NT2/D1 (cell line): ENCODE measurements at regions not wholly inside any gene's neighbourhood (a gene's known extent, or its start where the extent isn't known, plus 50 kb on each side); places are given as distances from the start of the nearest gene placed in this dataset.

ENCODE experiments used
- DNase-seq: peaks from one replicate; pipeline ENCODE4 v3.0.0-alpha.2; 2011; ENCODE audit warnings: low read depth, low spot score
- H3K27me3 ChIP-seq: 2 replicates; pipeline ENCODE4 v1.6.0; 2011; ENCODE audit warnings: mild to moderate bottlenecking; ENCODE audit not compliant: insufficient read length, insufficient read depth
- H3K36me3 ChIP-seq: 2 replicates; pipeline ENCODE4 v1.6.1; 2011; ENCODE audit warnings: mild to moderate bottlenecking, low read length, mixed read lengths; ENCODE audit not compliant: insufficient read depth, insufficient read length
- H3K4me1 ChIP-seq: 2 replicates; pipeline ENCODE4 v1.5.1; 2011; ENCODE audit not compliant: insufficient read depth, insufficient read length
- H3K4me3 ChIP-seq: 2 replicates; pipeline ENCODE4 v1.5.1; 2011; ENCODE audit warnings: low read depth; ENCODE audit not compliant: insufficient read length
- H3K9ac ChIP-seq: 2 replicates; pipeline ENCODE4 v1.6.0; 2011; ENCODE audit warnings: low read depth; ENCODE audit not compliant: insufficient read length
- H3K9me3 ChIP-seq: 2 replicates; pipeline ENCODE4 v1.5.1; 2011; ENCODE audit warnings: mild to moderate bottlenecking, low read length; ENCODE audit not compliant: insufficient read depth
- SUZ12 ChIP-seq: IDR thresholded peaks from 2 replicates; pipeline ENCODE4 v1.6.1; 2011; ENCODE audit not compliant: insufficient read length, insufficient read depth; ENCODE audit errors: extremely low read depth
- YY1 ChIP-seq: IDR thresholded peaks from 2 replicates; pipeline ENCODE4 v1.6.1; 2011; ENCODE audit not compliant: insufficient read length, insufficient read depth
- ZNF274 ChIP-seq: IDR thresholded peaks from 2 replicates; pipeline ENCODE4 v1.6.1; 2011; ENCODE audit warnings: mild to moderate bottlenecking, low read depth, low read length

DNA sequence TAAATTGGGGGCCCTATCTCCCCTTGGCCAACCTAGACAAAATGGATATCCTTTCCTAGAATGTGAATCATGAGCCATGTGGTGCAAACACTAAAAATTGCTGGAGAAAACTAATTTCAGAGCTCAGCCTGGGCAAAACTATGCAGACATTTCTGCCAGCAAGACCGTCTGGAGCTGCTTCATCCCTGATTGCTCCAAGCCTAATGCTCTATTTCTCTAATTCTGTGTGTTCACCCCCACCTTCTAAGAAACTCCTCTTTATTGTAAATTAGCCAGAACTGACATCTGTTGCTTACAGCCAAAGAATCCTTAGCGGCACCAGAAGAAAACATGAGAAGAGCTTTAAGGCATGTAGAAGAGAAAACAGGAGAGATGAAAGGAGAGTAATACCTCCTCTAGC is 337.7 kb upstream of the CHAC2 start:
- Histone ChIP-seq H3K9ac (no peak overlapping the region), H3K36me3 (no peaks in the 10 kb centered on the region)
- DNase-seq = no peak

DNA sequence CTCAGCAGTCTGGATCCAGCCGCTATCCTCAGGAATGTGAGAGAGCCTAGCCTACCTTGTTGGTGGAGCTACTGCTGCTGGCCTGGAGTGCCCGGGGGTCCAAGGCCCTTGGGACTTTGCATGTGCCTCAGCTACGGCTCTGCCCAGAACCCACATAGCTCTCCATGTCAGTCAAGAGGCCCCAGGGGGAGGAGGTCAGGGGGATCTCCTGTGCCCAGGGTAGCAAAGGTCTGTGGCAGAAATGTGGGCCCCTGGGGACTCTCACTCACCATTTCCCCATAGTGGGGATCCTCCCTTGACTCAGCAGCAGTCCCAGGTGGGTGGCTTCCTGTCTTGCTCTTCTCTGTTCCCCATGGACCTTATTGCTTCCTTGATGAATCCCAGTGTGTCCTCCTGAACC is 342.7 kb upstream of the CHAC2 start:
- TF ChIP-seq ZNF274 = no peak
- TF ChIP-seq YY1 = no peak
- no peak for TF ChIP-seq SUZ12
- H3K27me3 ChIP-seq = no peaks in the 10 kb centered on the region
- no peaks in the 10 kb centered on the region; the same call in 1 of the 2 replicates for H3K9me3 ChIP-seq
- no peak overlapping the region for H3K9ac ChIP-seq
- no peak for DNase-seq
- no peaks in the 10 kb centered on the region for H3K36me3 ChIP-seq
- no peaks in the 10 kb centered on the region for H3K4me1 ChIP-seq
- no peak overlapping the region for H3K4me3 ChIP-seq

More for the DNA sequence above, 337.7 kb upstream of the CHAC2 start:
- Histone ChIP-seq H3K4me3 (no peak overlapping the region), H3K27me3 (no peaks in the 10 kb centered on the region), H3K9me3 (no peaks in the 10 kb centered on the region), H3K4me1 (no peaks in the 10 kb centered on the region)
- TF ChIP-seq SUZ12 = no peak
- TF ChIP-seq YY1 = no peak
- no peak for TF ChIP-seq ZNF274

DNA sequence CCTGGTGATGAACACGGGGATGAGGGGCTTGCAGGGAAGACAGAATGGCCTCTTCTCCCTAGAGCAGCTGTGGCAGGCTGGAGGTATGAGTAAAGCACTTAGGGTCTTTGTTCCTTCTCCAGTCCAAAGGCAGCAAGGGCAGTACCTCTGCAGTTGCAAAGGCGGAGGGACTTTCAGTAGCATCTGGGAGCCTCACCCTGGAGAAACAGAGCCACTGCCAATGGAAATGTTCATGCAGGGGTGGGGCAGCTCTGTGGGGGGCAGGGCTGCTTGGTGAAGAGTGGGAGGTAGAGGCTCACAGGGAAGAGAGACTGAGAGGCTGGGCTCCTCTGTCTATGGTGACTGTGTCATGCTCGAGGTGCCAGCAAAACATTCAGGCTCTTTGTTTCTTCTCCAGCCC is 344.1 kb upstream of the CHAC2 start:
- H3K9ac ChIP-seq = no peak overlapping the region
- no peaks in the 10 kb centered on the region for H3K27me3 ChIP-seq
- no peaks in the 10 kb centered on the region for H3K36me3 ChIP-seq
- DNase-seq = no peak
- H3K9me3 ChIP-seq = no peaks in the 10 kb centered on the region; the same call in 1 of the 2 replicates
- TF ChIP-seq ZNF274 (no peak), YY1 (no peak), SUZ12 (no peak)
- H3K4me1 ChIP-seq = no peaks in the 10 kb centered on the region
- H3K4me3 ChIP-seq = no peak overlapping the region

DNA sequence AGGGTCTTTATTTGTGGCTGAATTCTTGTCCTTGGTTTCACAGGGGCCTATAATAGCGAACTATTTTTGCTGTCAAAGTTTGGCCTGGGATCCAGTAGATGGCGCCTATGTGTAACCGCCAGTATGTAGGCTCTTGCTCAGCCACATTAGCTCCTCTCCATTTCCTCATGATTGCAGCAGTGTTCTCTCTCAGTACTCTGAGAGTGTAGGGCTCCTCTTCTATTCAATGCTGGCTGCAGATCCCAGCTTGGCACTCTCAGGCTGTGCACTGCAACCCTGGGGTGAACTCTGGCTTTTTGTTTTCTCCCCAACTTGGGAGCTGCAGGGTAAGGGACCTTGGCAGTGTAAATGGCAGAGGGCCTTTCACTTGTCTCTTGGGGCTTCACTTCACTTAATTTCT is 344.6 kb upstream of the CHAC2 start:
- no peaks in the 10 kb centered on the region for H3K4me1 ChIP-seq
- H3K27me3 ChIP-seq = no peaks in the 10 kb centered on the region
- no peak overlapping the region for H3K4me3 ChIP-seq
- TF ChIP-seq YY1 (no peak), SUZ12 (no peak), ZNF274 (no peak)
- no peaks in the 10 kb centered on the region for H3K36me3 ChIP-seq
- DNase-seq = peak; percentile 48
- no peak overlapping the region for H3K9ac ChIP-seq
- H3K9me3 ChIP-seq = no peaks in the 10 kb centered on the region; the same call in 1 of the 2 replicates

DNA sequence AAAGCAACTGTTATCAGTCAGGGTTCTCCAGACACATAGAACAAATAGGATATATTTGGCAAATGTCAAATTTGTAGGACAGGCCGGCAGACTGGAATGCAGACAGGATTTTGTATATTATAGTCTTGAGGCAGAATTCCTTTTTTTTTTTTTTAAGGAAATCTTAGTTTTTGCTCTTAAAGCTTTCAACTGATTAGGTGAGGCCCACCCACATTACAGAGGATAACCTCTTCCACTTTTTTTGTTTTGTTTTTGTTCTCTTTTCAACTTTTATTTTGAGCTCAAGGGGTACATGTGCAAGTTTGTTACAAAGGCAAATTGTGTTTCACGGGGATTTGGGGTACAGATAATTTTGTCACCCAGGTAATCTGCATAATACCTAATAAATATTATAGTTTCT is 350.2 kb upstream of the CHAC2 start:
- Histone ChIP-seq H3K9ac (no peak overlapping the region), H3K27me3 (no peaks in the 10 kb centered on the region), H3K4me1 (no peaks in the 10 kb centered on the region), H3K9me3 (no peaks in the 10 kb centered on the region), H3K4me3 (no peak overlapping the region), H3K36me3 (no peaks in the 10 kb centered on the region)
- TF ChIP-seq SUZ12 = no peak
- no peak for TF ChIP-seq YY1
- no peak for TF ChIP-seq ZNF274
- DNase-seq = no peak

DNA sequence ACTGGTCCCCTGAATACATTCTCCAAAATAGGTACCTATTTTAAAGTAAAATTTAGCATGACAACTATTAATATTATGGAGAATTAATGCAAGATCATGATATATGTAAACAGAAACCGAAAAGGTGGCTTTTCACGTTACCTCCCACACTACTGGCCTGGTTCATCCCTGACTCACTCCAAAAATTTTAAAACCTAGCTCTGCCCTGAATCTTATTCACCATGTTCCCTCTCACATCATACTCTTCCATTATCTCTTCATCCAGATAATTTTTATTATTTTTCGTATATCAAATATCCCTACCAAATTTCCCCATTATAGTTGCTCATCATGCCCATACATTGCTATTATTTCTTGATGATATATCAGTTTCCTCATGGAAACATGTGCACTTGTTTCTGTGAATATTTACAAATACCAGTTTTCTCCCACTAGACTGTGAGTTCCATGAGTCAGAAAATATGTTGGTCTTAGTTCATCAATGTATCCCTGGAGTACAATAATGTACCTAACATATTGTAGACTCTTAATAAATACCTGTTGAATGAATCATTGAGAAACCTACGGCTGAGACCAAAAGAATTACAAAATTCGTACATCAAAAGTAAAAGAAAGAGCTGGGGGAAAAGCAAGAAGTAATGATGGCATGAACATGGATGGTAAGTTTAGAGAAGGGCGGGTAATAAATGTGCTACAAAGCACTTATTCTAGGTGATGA is 360.1 kb upstream of the CHAC2 start:
- Histone ChIP-seq H3K36me3 (no peaks in the 10 kb centered on the region), H3K9me3 (peaks cover 6% of the 10 kb centered on the region; the same call in 1 of the 2 replicates), H3K4me3 (no peak overlapping the region), H3K27me3 (no peaks in the 10 kb centered on the region), H3K9ac (no peak overlapping the region), H3K4me1 (no peaks in the 10 kb centered on the region)
- TF ChIP-seq ZNF274 = no peak
- no peak for TF ChIP-seq SUZ12
- TF ChIP-seq YY1 = no peak
- DNase-seq = no peak

DNA sequence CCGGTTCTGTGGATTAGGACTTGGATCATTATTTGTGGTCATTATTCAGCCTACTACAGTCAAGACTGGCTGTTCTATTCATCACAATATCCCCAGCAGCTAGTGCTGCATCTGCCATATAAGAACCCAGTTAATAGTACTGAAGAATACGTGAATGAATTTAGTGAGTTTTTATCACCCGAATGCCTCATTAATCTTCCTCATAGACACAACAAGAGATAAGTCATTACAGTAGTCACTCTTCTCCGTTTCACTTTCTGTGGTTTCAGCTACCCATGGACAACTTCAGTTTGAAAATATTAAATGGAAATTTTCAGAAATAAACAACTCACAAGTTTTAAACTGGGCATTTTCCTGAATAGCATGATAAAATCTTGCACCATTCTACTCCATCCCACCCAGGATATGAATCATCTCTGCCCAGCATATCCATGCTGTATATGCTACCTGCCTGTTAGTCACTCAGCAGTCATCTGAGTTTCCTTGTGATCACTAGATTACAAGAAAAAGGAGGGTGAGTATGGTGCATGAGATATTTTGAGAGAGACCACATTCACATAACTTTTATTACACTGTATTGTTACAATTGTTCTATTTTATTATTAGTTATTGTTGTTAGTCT is 363.7 kb upstream of the CHAC2 start:
- Histone ChIP-seq H3K4me1 (no peaks in the 10 kb centered on the region), H3K27me3 (no peaks in the 10 kb centered on the region), H3K9ac (no peak overlapping the region), H3K4me3 (no peak overlapping the region), H3K9me3 (no peaks in the 10 kb centered on the region), H3K36me3 (no peaks in the 10 kb centered on the region)
- TF ChIP-seq YY1 = no peak
- TF ChIP-seq ZNF274 = no peak
- TF ChIP-seq SUZ12 = no peak
- no peak for DNase-seq
